H1 (cell line): ENCODE measurements at regions not wholly inside any gene's neighbourhood (a gene's known extent, or its start where the extent isn't known, plus 50 kb on each side); places are given as distances from the start of the nearest gene placed in this dataset.

Source experiments
- CTCF ChIA-PET: fragments of 300-600 bp; sonication (Branson Sonifier 250); formaldehyde crosslinking; loops from one replicate; lab custom pipeline; 2021; ENCODE audit not compliant: partially characterized antibody; lab: Charles Lee
- POLR2A ChIA-PET: fragments of 300-600 bp; sonication (Branson Sonifier 250); formaldehyde crosslinking; loops from one replicate; lab custom pipeline; 2021; ENCODE audit warnings: inconsistent platforms; ENCODE audit not compliant: partially characterized antibody; lab: Charles Lee
- DNase-seq, 2 experiments: peaks; one replicate each; pipeline versions ENCODE4 v3.0.0 to v3.0.0-alpha.2; 2010 to 2022; ENCODE audit warnings: low spot score in 2 of 2, low read depth in 1 of 2, mixed read lengths in 1 of 2
- FAIRE-seq: peaks from 2 replicates; lab custom pipeline; 2011; peaks lifted over from hg19 to GRCh38; lab: Jason Lieb, UNC
- H2AFZ ChIP-seq: 2 replicates; pipeline ENCODE4 v1.8.1; 2012; ENCODE audit warnings: low read length, inconsistent platforms
- H2AK5ac ChIP-seq: 2 replicates; pipeline ENCODE4 v1.6.1; 2013; ENCODE audit warnings: low read depth, low read length
- H2BK120ac ChIP-seq: replicated peaks from 2 replicates; pipeline ENCODE3; 2013; ENCODE audit warnings: low read depth, low read length, inconsistent platforms
- H2BK12ac ChIP-seq: 2 replicates; pipeline ENCODE4 v1.6.1; 2013; ENCODE audit warnings: low read depth, low read length
- H2BK15ac ChIP-seq: 2 replicates; pipeline ENCODE4 v1.6.1; 2013; ENCODE audit warnings: low read length
- H2BK20ac ChIP-seq: 2 replicates; pipeline ENCODE4 v1.6.1; 2013; ENCODE audit warnings: low read length
- H2BK5ac ChIP-seq: 2 replicates; pipeline ENCODE4 v1.6.1; 2013; ENCODE audit warnings: low read depth, low read length
- H3K14ac ChIP-seq: 2 replicates; pipeline ENCODE4 v1.6.1; 2013; ENCODE audit warnings: inconsistent platforms; ENCODE audit not compliant: insufficient read length
- H3K18ac ChIP-seq: 2 replicates; pipeline ENCODE4 v1.6.1; 2013; ENCODE audit warnings: low read length; ENCODE audit errors: extremely low read depth
- H3K23ac ChIP-seq: 2 replicates; pipeline ENCODE4 v1.6.1; 2013; ENCODE audit warnings: inconsistent platforms; ENCODE audit not compliant: insufficient read length
- H3K23me2 ChIP-seq: 2 replicates; pipeline ENCODE4 v1.6.1; 2013; ENCODE audit warnings: low read depth, low read length
- H3K27ac ChIP-seq: 2 replicates; pipeline ENCODE4 v1.6.1; 2011; ENCODE audit warnings: low read depth, low read length, inconsistent platforms
- H3K27me3 ChIP-seq, 4 experiments: replicated peaks in 1 of 4; 1 replicate in 1 of 4; 2 replicates in 3 of 4; pipeline versions ENCODE4 v1.6.1 to v1.8.1; 2011 to 2013; ENCODE audit warnings: low read length in 3 of 4, mild to moderate bottlenecking in 3 of 4, inconsistent platforms in 2 of 4, mixed read lengths in 2 of 4, moderate library complexity in 1 of 4; ENCODE audit not compliant: control insufficient read depth in 3 of 4, insufficient read depth in 3 of 4; ENCODE audit errors: extremely low read depth in 1 of 4
- H3K36me3 ChIP-seq, 4 experiments: 2 replicates each; pipeline versions ENCODE4 v1.6.1 to v1.8.1; 2011 to 2013; ENCODE audit warnings: mild to moderate bottlenecking in 4 of 4, low read length in 3 of 4, moderate library complexity in 2 of 4, control low read depth in 1 of 4, inconsistent platforms in 1 of 4; ENCODE audit not compliant: insufficient read depth in 4 of 4, control insufficient read depth in 2 of 4
- H3K4ac ChIP-seq: replicated peaks from 2 replicates; pipeline ENCODE3; 2013; ENCODE audit warnings: low read length, low read depth, mixed read lengths, inconsistent platforms; ENCODE audit not compliant: insufficient read length
- H3K4me1 ChIP-seq, 4 experiments: replicated peaks in 1 of 4; 1 replicate in 1 of 4; 2 replicates in 3 of 4; pipeline versions ENCODE4 v1.6.1 to v1.8.1; 2011 to 2013; ENCODE audit warnings: low read length in 3 of 4, inconsistent platforms in 2 of 4, mixed read lengths in 1 of 4; ENCODE audit not compliant: insufficient read depth in 4 of 4, control insufficient read depth in 3 of 4
- H3K4me2 ChIP-seq, 2 experiments: 2 replicates each; pipeline versions ENCODE4 v1.6.1 to v1.8.1; 2011 to 2013; ENCODE audit warnings: low read depth in 2 of 2, low read length in 2 of 2, control low read depth in 1 of 2, inconsistent platforms in 1 of 2, mild to moderate bottlenecking in 1 of 2; ENCODE audit not compliant: insufficient read depth in 1 of 2
- H3K4me3 ChIP-seq, 4 experiments: fragments of 200-600, 300-600 bp in 1 of 4; sonication (generic), shearing (Covaris generic), sonication (Bioruptor Twin) in 1 of 4; 2 replicates each; pipeline versions ENCODE4 v1.5.1 to v1.8.1; 2011 to 2016; ENCODE audit warnings: low read length in 4 of 4, low read depth in 3 of 4, control low read depth in 2 of 4, inconsistent platforms in 2 of 4, mild to moderate bottlenecking in 2 of 4, mixed read lengths in 1 of 4, moderate library complexity in 1 of 4; ENCODE audit not compliant: insufficient read depth in 2 of 4; ENCODE audit errors: extremely low read depth in 1 of 4
- H3K56ac ChIP-seq: replicated peaks from 2 replicates; pipeline ENCODE3; 2013; ENCODE audit warnings: low read depth, mild to moderate bottlenecking, mixed read lengths, low read length, inconsistent platforms; ENCODE audit not compliant: insufficient read length
- H3K79me1 ChIP-seq: 2 replicates; pipeline ENCODE4 v1.6.1; 2013; ENCODE audit warnings: low read depth, low read length, control low read depth
- H3K79me2 ChIP-seq, 2 experiments: 2 replicates each; pipeline versions ENCODE4 v1.6.1 to v1.8.1; 2012 to 2013; ENCODE audit warnings: low read length in 2 of 2, mild to moderate bottlenecking in 2 of 2, inconsistent platforms in 1 of 2; ENCODE audit not compliant: insufficient read depth in 2 of 2, control insufficient read depth in 1 of 2
- H3K9ac ChIP-seq, 4 experiments: replicated peaks in 1 of 4; 1 replicate in 1 of 4; 2 replicates in 3 of 4; pipeline versions ENCODE4 v1.6.1 to v1.8.1; 2011 to 2013; ENCODE audit warnings: low read depth in 3 of 4, low read length in 3 of 4, control low read depth in 2 of 4, mild to moderate bottlenecking in 2 of 4, moderate library complexity in 2 of 4, inconsistent platforms in 1 of 4; ENCODE audit errors: extremely low read depth in 1 of 4
- H3K9me3 ChIP-seq, 2 experiments: 2 replicates each; pipeline versions ENCODE4 v1.6.1 to v1.8.1; 2012 to 2013; ENCODE audit warnings: mild to moderate bottlenecking in 2 of 2, moderate library complexity in 2 of 2, control low read depth in 1 of 2, inconsistent platforms in 1 of 2, low read depth in 1 of 2, low read length in 1 of 2, mixed read lengths in 1 of 2; ENCODE audit not compliant: insufficient read depth in 2 of 2
- H4K20me1 ChIP-seq, 2 experiments: replicated peaks in 1 of 2; 2 replicates each; pipeline versions ENCODE3 to v1.8.1; 2011 to 2013; ENCODE audit warnings: inconsistent platforms in 2 of 2, low read length in 2 of 2, mild to moderate bottlenecking in 1 of 2; ENCODE audit not compliant: insufficient read depth in 2 of 2, control insufficient read depth in 1 of 2
- H4K5ac ChIP-seq: 2 replicates; pipeline ENCODE4 v1.6.1; 2013; ENCODE audit warnings: low read length, low read depth, mixed read lengths, inconsistent platforms; ENCODE audit not compliant: insufficient read length
- H4K8ac ChIP-seq: 2 replicates; pipeline ENCODE4 v1.8.0; 2013; ENCODE audit warnings: mild to moderate bottlenecking, moderate library complexity, low read length, inconsistent platforms; ENCODE audit not compliant: insufficient read depth; ENCODE audit errors: extremely low read depth
- H4K91ac ChIP-seq: replicated peaks from 2 replicates; pipeline ENCODE3; 2013; ENCODE audit warnings: low read length, mixed read lengths, inconsistent platforms; ENCODE audit not compliant: insufficient read length
- CHD2 ChIP-seq: IDR thresholded peaks from 2 replicates; pipeline ENCODE4 v1.6.1; 2012; ENCODE audit warnings: low read length, improper control_type of control experiment
- CTBP2 ChIP-seq: IDR thresholded peaks from 2 replicates; pipeline ENCODE4 v1.7.0; 2011; ENCODE audit warnings: borderline replicate concordance, mild to moderate bottlenecking, moderate library complexity, mixed read lengths, low read length; ENCODE audit not compliant: insufficient read depth, insufficient read length
- FOSL1 ChIP-seq: IDR thresholded peaks from 2 replicates; pipeline ENCODE4 v1.6.1; 2011; ENCODE audit warnings: mild to moderate bottlenecking, low read depth, low read length, moderate library complexity; ENCODE audit not compliant: insufficient read depth
- GABPA ChIP-seq: IDR thresholded peaks from 2 replicates; pipeline ENCODE4 v1.6.1; 2011; ENCODE audit warnings: mild to moderate bottlenecking, low read length, moderate library complexity, borderline replicate concordance; ENCODE audit not compliant: insufficient read depth
- PHF8 ChIP-seq: fragments of 200-600 bp; sonication (generic); conservative IDR thresholded peaks from 2 replicates; pipeline ENCODE4 v1.7.1; 2012; ENCODE audit warnings: low read depth, mild to moderate bottlenecking, inconsistent platforms, low read length, moderate library complexity
- RXRA ChIP-seq: IDR thresholded peaks from 2 replicates; pipeline ENCODE4 v1.6.1; 2011; ENCODE audit warnings: low read depth, mild to moderate bottlenecking, low read length, moderate library complexity; ENCODE audit not compliant: insufficient read depth
- SRF ChIP-seq: IDR thresholded peaks from 2 replicates; pipeline ENCODE4 v1.6.1; 2011; ENCODE audit warnings: mild to moderate bottlenecking, low read depth, low read length, moderate library complexity
- TAF1 ChIP-seq: IDR thresholded peaks from 2 replicates; pipeline ENCODE4 v1.6.1; 2011; ENCODE audit warnings: mild to moderate bottlenecking, low read depth, low read length
- TAF7 ChIP-seq: optimal IDR thresholded peaks from 2 replicates; pipeline ENCODE3; 2011; ENCODE audit warnings: low read depth, mild to moderate bottlenecking, inconsistent platforms, low read length, moderate library complexity, borderline replicate concordance
- TCF12 ChIP-seq: IDR thresholded peaks from 2 replicates; pipeline ENCODE4 v1.6.1; 2011; ENCODE audit warnings: low read depth, mild to moderate bottlenecking, low read length
- TEAD4 ChIP-seq: IDR thresholded peaks from 2 replicates; pipeline ENCODE4 v1.6.1; 2012; ENCODE audit warnings: low read depth, low read length, inconsistent platforms, mixed read lengths
- TF ChIP-seq, protein P1 (sequence below): IDR thresholded peaks from 2 replicates; pipeline ENCODE4 v1.6.1; 2012; ENCODE audit warnings: inconsistent platforms

DNA sequence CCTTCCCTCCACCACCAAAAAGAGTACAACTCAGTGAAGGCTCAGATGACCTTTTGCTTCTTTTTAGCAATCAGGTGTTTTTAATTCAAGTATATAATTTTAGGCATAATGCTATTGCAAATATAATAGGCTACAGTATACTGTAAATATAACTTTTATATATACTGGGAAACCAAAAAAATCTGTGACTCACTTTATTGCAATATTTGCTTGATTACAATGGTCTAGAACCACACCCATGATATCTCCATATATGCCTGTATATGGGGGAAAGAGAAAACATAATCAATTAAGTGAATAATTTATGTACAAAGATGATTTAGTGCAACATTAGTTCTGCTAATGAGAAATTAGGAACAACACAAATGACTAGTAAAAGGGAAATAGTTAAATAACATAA is 134.3 kb downstream of the TLE3 start:
- Histone ChIP-seq H2BK15ac (no peak overlapping the region), H2BK20ac (no peak overlapping the region), H4K20me1 (no peaks in the 10 kb centered on the region), H3K14ac (no peak overlapping the region), H4K8ac (no peak overlapping the region), H3K36me3 (no peaks in the 10 kb centered on the region), H3K4me3 (no peak overlapping the region), H3K9ac (no peak overlapping the region), H3K4ac (no peak overlapping the region), H3K9me3 (no peaks in the 10 kb centered on the region), H3K18ac (no peak overlapping the region), H3K79me2 (no peaks in the 10 kb centered on the region), H3K23me2 (no peaks in the 10 kb centered on the region), H3K79me1 (no peaks in the 10 kb centered on the region), H2BK12ac (no peak overlapping the region), H3K27me3 (no peaks in the 10 kb centered on the region), H3K27ac (no peak overlapping the region), H3K4me1 (peaks cover 0 to 4% (median 0%) of the 10 kb centered on the region in 4 experiments; a peak in 3 of 7 replicates), H4K91ac (no peak overlapping the region), H3K4me2 (no peak overlapping the region), H2AK5ac (no peak overlapping the region), H3K56ac (no peak overlapping the region), H2AFZ (no peak overlapping the region), H3K23ac (no peak overlapping the region), H2BK120ac (no peak overlapping the region), H4K5ac (no peak overlapping the region), H2BK5ac (no peak overlapping the region)
- POLR2A ChIA-PET, result no interaction called here
- FAIRE-seq (no peak), DNase-seq (no peak)
- TF ChIP-seq CHD2, result no peak
- no peak for TF ChIP-seq SRF
- TF ChIP-seq TCF12, result no peak
- TF ChIP-seq GABPA, result no peak
- TF ChIP-seq CTBP2, result no peak
- no peak for TF ChIP-seq FOSL1
- no peak for TF ChIP-seq TAF1
- TF ChIP-seq TAF7, result no peak
- TF ChIP-seq RXRA, result no peak
- TF ChIP-seq TEAD4, result no peak
- TF ChIP-seq, protein P1, sequence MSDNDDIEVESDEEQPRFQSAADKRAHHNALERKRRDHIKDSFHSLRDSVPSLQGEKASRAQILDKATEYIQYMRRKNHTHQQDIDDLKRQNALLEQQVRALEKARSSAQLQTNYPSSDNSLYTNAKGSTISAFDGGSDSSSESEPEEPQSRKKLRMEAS, result no peak
- no peak for TF ChIP-seq PHF8
- CTCF ChIA-PET, result no interaction called here
